Stomach (tissue), 8 donors: ENCODE measurements at regions not wholly inside any gene's neighbourhood (a gene's known extent, or its start where the extent isn't known, plus 50 kb on each side); places are given as distances from the start of the nearest gene placed in this dataset.

ENCODE experiments used
- DNase-seq, 2 donors: peaks; one replicate each; pipeline versions ENCODE4 v3.0.0 to v3.0.0-alpha.2; 2013 to 2019
- H3K27ac ChIP-seq, 5 donors: fragments of 200-600 bp in 4 of 5; sonication (generic) in 4 of 5; one replicate each; pipeline ENCODE4 v1.5.1; 2013 to 2019; ENCODE audit warnings: mild to moderate bottlenecking in 1 of 5, moderate library complexity in 1 of 5
- H3K27me3 ChIP-seq, 3 donors: fragments of 200-600 bp; sonication (generic); one replicate each; pipeline ENCODE4 v1.5.1; 2017 to 2019; ENCODE audit warnings: mixed run types in 1 of 3
- H3K36me3 ChIP-seq, 4 donors: fragments of 200-600 bp; sonication (generic); 1 replicate in 3 of 4; 2 replicates in 1 of 4; pipeline ENCODE4 v1.5.1; 2016 to 2019
- H3K4me1 ChIP-seq, 4 donors: fragments of 200-600 bp; sonication (generic); one replicate each; pipeline ENCODE4 v1.5.1; 2016 to 2019
- H3K4me3 ChIP-seq, 4 donors: fragments of 200-600 bp; sonication (generic) in 3 of 4; one replicate each; pipeline ENCODE4 v1.5.1; 2016 to 2019; ENCODE audit warnings: mild to moderate bottlenecking in 1 of 4
- H3K9me3 ChIP-seq, 4 donors: fragments of 200-600 bp; sonication (generic); one replicate each; pipeline ENCODE4 v1.5.1; 2016 to 2019
- CTCF ChIP-seq, 7 experiments: fragments of 450-650 bp in 4 of 7; fragments of 200-600 bp in 3 of 7; sonication (generic) in 3 of 7; IDR thresholded peaks; one replicate each; pipeline ENCODE4 v1.5.1; 2016 to 2019; ENCODE audit warnings: antibody characterized with exemption in 7 of 7, control low read depth in 2 of 7, mild to moderate bottlenecking in 1 of 7
- EP300 ChIP-seq: sonication (generic); formaldehyde crosslinking; IDR thresholded peaks from one replicate; pipeline ENCODE4 v1.6.1; 2017; ENCODE audit warnings: antibody characterized with exemption
- POLR2A ChIP-seq, 4 donors: fragments of 450-650 bp; IDR thresholded peaks; one replicate each; pipeline ENCODE4 v1.6.1; 2016; ENCODE audit warnings: antibody characterized with exemption in 4 of 4, control low read depth in 2 of 4, mild to moderate bottlenecking in 1 of 4, moderate library complexity in 1 of 4
- POLR2AphosphoS5 ChIP-seq, 3 donors: sonication (generic); formaldehyde crosslinking; IDR thresholded peaks; one replicate each; pipeline ENCODE4 v1.6.1; 2016; ENCODE audit warnings: antibody characterized with exemption in 3 of 3
- WGBS, 5 donors: extraction: QIAGEN DNeasy Blood & Tissue Kit in 3 of 5; methylation state at CpG; one replicate each; pipeline versions ENCODE4 v1.1.5 to v1.1.7; 2013 to 2018; 5-methylcytosine and 5-hydroxymethylcytosine counted together
- intact Hi-C: fragments of 100-400 bp; cut with DNase I; formaldehyde crosslinking; loops from one replicate; pipeline ENCODE4 v1.15.1; 2023; ENCODE audit warnings: low total_unique reads
- donor health status: healthy with polysubstance abuse.
- donor health status: Bipolar disorder and iron deficiency.
- donor health status: healthy.

GRCh38 chr15:38652998-38653397 lies 88.4 kb upstream of the RASGRP1 start:
- WGBS, 5 donors = 57 to 71% (median 66%) methylated on average over 6 of the region's 6 CpGs
- Histone ChIP-seq H3K27ac (no peak overlapping the region), H3K4me3 (no peak overlapping the region), H3K4me1 (peaks cover 0 to 16% (median 0%) of the 10 kb centered on the region in 4 donors), H3K9me3 (no peaks in the 10 kb centered on the region), H3K27me3 (no peaks in the 10 kb centered on the region), H3K36me3 (no peaks in the 10 kb centered on the region)
- no peak for TF ChIP-seq POLR2AphosphoS5 (IDR thresholded peaks at IDR 0.05)
- TF ChIP-seq EP300 = no peak
- TF ChIP-seq CTCF (IDR thresholded peaks at IDR 0.05) = no peak
- TF ChIP-seq POLR2A (IDR thresholded peaks at IDR 0.05) = no peak
- intact Hi-C loops = no loop called here
- peak in 1 of 2 donors; percentile 65 for DNase-seq

DNA sequence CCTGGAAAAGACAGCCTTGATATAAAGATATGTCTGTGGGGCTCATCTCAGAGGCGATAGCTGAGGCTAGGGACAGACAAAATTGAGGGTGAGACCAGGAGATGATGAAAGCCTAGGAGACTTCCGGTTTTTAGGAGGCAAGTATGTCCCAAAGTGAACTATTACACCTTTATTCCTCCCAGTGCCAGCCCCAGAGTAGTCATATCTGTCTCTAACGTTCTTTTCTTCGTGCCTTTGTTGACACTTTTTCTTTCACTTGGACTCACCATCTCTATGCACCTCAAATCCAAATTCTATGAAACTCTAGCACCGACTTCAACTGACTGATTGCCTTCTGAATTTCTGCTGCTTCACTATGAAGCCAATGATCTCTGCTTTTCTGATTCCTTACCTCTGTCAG lies 93.8 kb upstream of the RASGRP1 start:
- Histone ChIP-seq H3K27ac (no peak overlapping the region), H3K9me3 (no peaks in the 10 kb centered on the region), H3K4me1 (no peaks in the 10 kb centered on the region), H3K4me3 (no peak overlapping the region), H3K27me3 (peaks cover 0 to 4% (median 0%) of the 10 kb centered on the region in 3 donors), H3K36me3 (no peaks in the 10 kb centered on the region)
- 67 to 77% (median 69%) methylated on average over 5 of the region's 5 CpGs for WGBS, 5 donors
- DNase-seq = no peak
- TF ChIP-seq CTCF (IDR thresholded peaks at IDR 0.05) = no peak
- TF ChIP-seq POLR2A (IDR thresholded peaks at IDR 0.05) = no peak
- TF ChIP-seq POLR2AphosphoS5 (IDR thresholded peaks at IDR 0.05) = no peak
- TF ChIP-seq EP300 = no peak
- intact Hi-C loops = no loop called here

DNA sequence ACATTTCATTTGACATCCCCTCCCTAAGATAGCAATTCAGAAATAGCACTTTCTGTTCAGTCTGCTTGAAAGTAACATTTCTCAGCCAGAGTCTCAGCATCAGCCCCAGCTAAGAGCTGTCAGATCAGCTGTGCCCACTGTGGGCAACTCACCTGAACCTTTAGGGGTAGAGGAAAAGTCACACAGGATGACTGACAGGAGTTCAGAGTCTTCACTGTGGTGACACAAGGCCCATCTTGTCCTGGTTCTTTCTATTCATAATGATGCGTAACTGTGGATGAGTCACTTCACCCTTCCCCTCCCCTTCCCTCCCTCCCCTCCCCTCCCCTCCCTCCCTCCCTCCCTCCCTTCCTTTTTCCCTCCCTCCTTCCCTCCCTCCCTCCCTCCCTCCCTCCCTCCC lies 96.1 kb upstream of the RASGRP1 start:
- Histone ChIP-seq H3K4me3 (no peak overlapping the region), H3K27me3 (peaks cover 0 to 4% (median 0%) of the 10 kb centered on the region in 3 donors), H3K27ac (no peak overlapping the region), H3K9me3 (no peaks in the 10 kb centered on the region), H3K36me3 (no peaks in the 10 kb centered on the region), H3K4me1 (no peaks in the 10 kb centered on the region)
- intact Hi-C loops = no loop called here
- 72 to 92% (median 78%) methylated on average over 1 of the region's 1 CpG for WGBS, 5 donors
- TF ChIP-seq EP300 = no peak
- TF ChIP-seq POLR2A (IDR thresholded peaks at IDR 0.05) = no peak
- no peak for TF ChIP-seq POLR2AphosphoS5 (IDR thresholded peaks at IDR 0.05)
- TF ChIP-seq CTCF (IDR thresholded peaks at IDR 0.05) = no peak
- no peak for DNase-seq

DNA sequence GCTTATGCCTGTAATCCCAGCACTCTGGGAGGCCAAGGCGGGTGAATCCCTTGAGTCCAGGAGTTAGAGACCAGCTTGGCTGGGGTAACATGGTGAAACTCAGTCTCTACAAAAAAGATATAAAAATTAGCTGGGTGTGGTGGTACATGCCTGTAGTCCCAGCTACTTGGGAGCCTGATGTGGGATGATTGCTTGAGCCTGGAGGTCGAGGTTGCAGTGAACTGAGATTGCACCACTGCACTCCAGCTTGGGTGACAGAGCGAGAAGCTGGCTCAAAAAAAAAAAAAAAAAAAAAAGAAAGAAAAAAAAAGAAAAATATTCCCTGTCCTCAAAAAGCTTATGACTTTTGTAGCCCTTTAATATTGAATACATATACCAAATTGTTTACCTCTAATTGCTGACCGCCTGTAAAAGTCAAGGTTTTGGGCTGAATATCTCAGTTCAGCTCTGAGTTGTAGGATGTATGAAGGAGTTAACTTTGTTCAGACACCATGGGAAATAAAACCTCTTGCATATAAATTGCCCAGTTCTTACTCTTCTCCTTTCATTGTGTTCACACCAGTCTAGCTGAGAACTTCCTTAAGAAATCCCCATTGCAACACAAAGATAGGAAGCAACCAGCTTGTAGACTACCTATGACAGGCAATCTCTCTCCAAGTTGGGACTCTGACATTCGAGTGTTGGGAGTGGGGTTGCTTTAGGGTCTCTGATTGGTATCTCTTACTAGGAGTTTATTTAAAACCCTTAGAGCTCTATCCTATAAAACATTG lies 97.6 kb upstream of the RASGRP1 start:
- H3K4me1 ChIP-seq = no peaks in the 10 kb centered on the region
- no peak for DNase-seq
- WGBS, 5 donors = 79 to 84% (median 80%) methylated on average over 5 of the region's 5 CpGs

More for the DNA sequence above, 97.6 kb upstream of the RASGRP1 start:
- intact Hi-C loops = no loop called here
- H3K27ac ChIP-seq = no peak overlapping the region
- peaks cover 0 to 4% (median 0%) of the 10 kb centered on the region in 3 donors for H3K27me3 ChIP-seq
- no peaks in the 10 kb centered on the region for H3K9me3 ChIP-seq
- no peaks in the 10 kb centered on the region for H3K36me3 ChIP-seq
- H3K4me3 ChIP-seq = no peak overlapping the region
- TF ChIP-seq POLR2AphosphoS5 (IDR thresholded peaks at IDR 0.05) (no peak), EP300 (no peak), CTCF (IDR thresholded peaks at IDR 0.05) (no peak), POLR2A (IDR thresholded peaks at IDR 0.05) (no peak)
